ENCODE measurements at regions not wholly inside any gene's neighbourhood (a gene's known extent, or its start where the extent isn't known, plus 50 kb on each side); places are given as distances from the start of the nearest gene placed in this dataset.

GRCh38 chr2:180130403-180130802, 123.3 kb upstream of the CWC22 start:
- H3K4me3 ChIP-seq (replicated peaks; ENCODE audit: low read depth, low read length): no peak overlapping the region
- peak; percentile 33 for DNase-seq (ENCODE audit: low read depth)
- TF ChIP-seq CTCF (IDR thresholded peaks at IDR 0.05; ENCODE audit: low read length, missing control alignments): no peak

GRCh38 chr2:180128861-180129260, 121.8 kb upstream of the CWC22 start:
- H3K4me3 ChIP-seq (replicated peaks; ENCODE audit: low read depth, low read length): no peak overlapping the region
- DNase-seq (ENCODE audit: low read depth): no peak
- TF ChIP-seq CTCF (IDR thresholded peaks at IDR 0.05; ENCODE audit: low read length, missing control alignments): no peak

DNA sequence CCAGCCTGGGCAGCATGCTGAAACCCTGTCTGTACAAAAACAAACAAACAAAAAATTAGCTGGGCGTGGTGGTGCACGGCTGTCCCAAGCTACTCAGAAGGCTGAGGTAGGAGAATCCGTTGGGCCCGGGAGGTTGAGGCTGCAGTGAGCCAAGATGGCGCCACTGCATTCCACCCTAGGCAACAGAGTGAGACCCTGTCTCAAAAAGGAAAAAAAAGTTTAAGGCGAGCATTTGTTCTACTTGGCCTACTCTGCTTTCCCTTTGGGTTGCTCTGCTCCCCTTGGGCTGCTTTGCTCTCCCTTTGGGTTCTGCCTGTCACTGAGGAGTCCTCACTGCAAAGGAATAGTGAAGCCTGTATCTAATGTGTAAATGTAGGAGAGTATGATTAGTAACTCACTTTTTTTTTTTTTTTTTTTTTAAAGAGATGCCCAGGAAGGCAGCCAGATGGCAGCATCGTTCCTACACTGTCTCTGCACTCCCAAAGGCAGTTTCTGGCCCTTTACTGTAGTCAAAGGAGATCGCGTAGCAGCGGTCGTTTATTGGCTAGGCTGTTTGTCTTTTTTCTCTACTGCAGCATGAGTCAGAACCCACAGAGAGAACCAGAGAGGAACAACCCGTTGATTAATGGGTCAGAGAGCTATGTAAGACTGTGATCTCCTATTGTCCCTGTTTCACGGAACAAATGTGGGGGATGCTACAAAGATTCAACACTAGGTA, 118.3 kb upstream of the CWC22 start:
- DNase-seq (ENCODE audit: low read depth): peak; percentile 98
- peak; percentile 77 for TF ChIP-seq CTCF (IDR thresholded peaks at IDR 0.05; ENCODE audit: low read length, missing control alignments)
- H3K4me3 ChIP-seq (replicated peaks; ENCODE audit: low read depth, low read length): no peak overlapping the region

GRCh38 chr2:180124273-180125139, 117.4 kb upstream of the CWC22 start:
- no peak overlapping the region for H3K4me3 ChIP-seq (replicated peaks; ENCODE audit: low read depth, low read length)
- peak; percentile 82 for DNase-seq (ENCODE audit: low read depth)
- peak; percentile 58 for TF ChIP-seq CTCF (IDR thresholded peaks at IDR 0.05; ENCODE audit: low read length, missing control alignments)

GRCh38 chr2:180122874-180123273, 115.8 kb upstream of the CWC22 start:
- DNase-seq (ENCODE audit: low read depth): peak; percentile 70
- TF ChIP-seq CTCF (IDR thresholded peaks at IDR 0.05; ENCODE audit: low read length, missing control alignments): no peak
- H3K4me3 ChIP-seq (replicated peaks; ENCODE audit: low read depth, low read length): no peak overlapping the region

GRCh38 chr2:180115675-180116074, 108.6 kb upstream of the CWC22 start:
- no peak for TF ChIP-seq CTCF (IDR thresholded peaks at IDR 0.05; ENCODE audit: low read length, missing control alignments)
- no peak overlapping the region for H3K4me3 ChIP-seq (replicated peaks; ENCODE audit: low read depth, low read length)
- DNase-seq (ENCODE audit: low read depth): no peak
